Vagina (tissue), 2 donors: ENCODE measurements at regions not wholly inside any gene's neighbourhood (a gene's known extent, or its start where the extent isn't known, plus 50 kb on each side); places are given as distances from the start of the nearest gene placed in this dataset.

Experiments used
- DNase-seq, 2 donors: peaks; one replicate each; pipeline ENCODE4 v3.0.0-alpha.2; 2017; ENCODE audit errors: extremely low spot score in 2 of 2
- H3K27ac ChIP-seq: fragments of 200-600 bp; sonication (generic); one replicate; pipeline ENCODE4 v1.5.1; 2019
- H3K27me3 ChIP-seq: fragments of 200-600 bp; sonication (generic); one replicate; pipeline ENCODE4 v1.5.1; 2019
- H3K36me3 ChIP-seq, 2 donors: fragments of 200-600 bp; sonication (generic); one replicate each; pipeline ENCODE4 v1.5.1; 2017 to 2019
- H3K4me1 ChIP-seq: fragments of 200-600 bp; sonication (generic); one replicate; pipeline ENCODE4 v1.5.1; 2019
- H3K4me3 ChIP-seq, 2 donors: fragments of 200-600 bp; sonication (generic); 1 replicate in 1 of 2; 2 replicates in 1 of 2; pipeline ENCODE4 v1.5.1; 2016 to 2019
- H3K9me3 ChIP-seq: fragments of 200-600 bp; sonication (generic); one replicate; pipeline ENCODE4 v1.5.1; 2019
- POLR2A ChIP-seq, 2 donors: fragments of 450-650 bp; IDR thresholded peaks; one replicate each; pipeline ENCODE4 v1.6.1; 2017; ENCODE audit warnings: antibody characterized with exemption in 2 of 2, mild to moderate bottlenecking in 2 of 2, moderate library complexity in 2 of 2
- POLR2AphosphoS5 ChIP-seq, 2 donors: sonication (generic); formaldehyde crosslinking; IDR thresholded peaks; one replicate each; pipeline ENCODE4 v1.9.0; 2017; ENCODE audit warnings: antibody characterized with exemption in 2 of 2, mild to moderate bottlenecking in 2 of 2, low read depth in 1 of 2; ENCODE audit not compliant: insufficient read depth in 1 of 2
- intact Hi-C: fragments of 100-400 bp; cut with DNase I; formaldehyde crosslinking; loops from one replicate; pipeline ENCODE4 v1.15.1; 2023
- TF ChIP-seq, protein P1 (sequence below), 3 experiments: fragments of 450-650 bp in 2 of 3; fragments of 200-600 bp in 1 of 3; sonication (generic) in 1 of 3; IDR thresholded peaks; one replicate each; pipeline ENCODE4 v1.5.1; 2017 to 2019; ENCODE audit warnings: antibody characterized with exemption in 3 of 3, mild to moderate bottlenecking in 2 of 3, moderate library complexity in 2 of 3

DNA sequence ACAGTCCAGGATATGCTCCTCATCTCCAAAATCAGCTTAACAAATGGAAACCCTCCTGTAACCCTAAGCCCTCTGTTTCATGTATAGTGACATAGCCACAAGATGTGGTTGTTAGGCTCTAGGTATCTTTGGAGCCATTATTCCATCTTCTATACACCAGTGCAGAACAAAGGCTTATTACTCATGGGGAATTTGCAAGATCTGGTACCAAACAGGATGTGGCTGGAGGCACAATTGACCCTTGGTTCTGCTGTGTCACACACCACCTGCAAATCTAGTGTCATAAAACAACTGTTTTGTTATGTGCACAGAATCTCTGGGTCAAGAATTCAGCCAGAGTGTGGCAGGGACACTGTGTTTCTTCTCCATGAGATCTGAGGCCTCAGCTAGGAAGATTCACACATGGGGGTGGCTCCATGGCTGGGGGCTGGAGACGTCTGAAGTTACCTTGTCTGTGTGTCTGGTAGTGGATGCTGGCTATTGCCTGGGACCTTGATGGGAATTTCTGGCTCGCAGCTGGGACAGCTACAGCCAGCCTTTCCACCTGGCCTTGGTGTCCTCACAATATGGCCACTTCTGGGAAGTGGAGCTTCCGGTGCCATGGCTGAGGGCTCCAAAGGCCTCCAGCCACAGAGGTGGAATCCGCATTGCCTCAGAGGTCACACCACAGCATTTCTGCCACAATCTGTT is 369.9 kb downstream of the CDH26 start:
- Histone ChIP-seq H3K27me3 (no peaks in the 10 kb centered on the region), H3K9me3 (no peaks in the 10 kb centered on the region), H3K4me3 (no peak overlapping the region), H3K27ac (no peak overlapping the region), H3K4me1 (no peaks in the 10 kb centered on the region), H3K36me3 (no peaks in the 10 kb centered on the region)
- no peak for TF ChIP-seq POLR2A (IDR thresholded peaks at IDR 0.05)
- TF ChIP-seq, protein P1, sequence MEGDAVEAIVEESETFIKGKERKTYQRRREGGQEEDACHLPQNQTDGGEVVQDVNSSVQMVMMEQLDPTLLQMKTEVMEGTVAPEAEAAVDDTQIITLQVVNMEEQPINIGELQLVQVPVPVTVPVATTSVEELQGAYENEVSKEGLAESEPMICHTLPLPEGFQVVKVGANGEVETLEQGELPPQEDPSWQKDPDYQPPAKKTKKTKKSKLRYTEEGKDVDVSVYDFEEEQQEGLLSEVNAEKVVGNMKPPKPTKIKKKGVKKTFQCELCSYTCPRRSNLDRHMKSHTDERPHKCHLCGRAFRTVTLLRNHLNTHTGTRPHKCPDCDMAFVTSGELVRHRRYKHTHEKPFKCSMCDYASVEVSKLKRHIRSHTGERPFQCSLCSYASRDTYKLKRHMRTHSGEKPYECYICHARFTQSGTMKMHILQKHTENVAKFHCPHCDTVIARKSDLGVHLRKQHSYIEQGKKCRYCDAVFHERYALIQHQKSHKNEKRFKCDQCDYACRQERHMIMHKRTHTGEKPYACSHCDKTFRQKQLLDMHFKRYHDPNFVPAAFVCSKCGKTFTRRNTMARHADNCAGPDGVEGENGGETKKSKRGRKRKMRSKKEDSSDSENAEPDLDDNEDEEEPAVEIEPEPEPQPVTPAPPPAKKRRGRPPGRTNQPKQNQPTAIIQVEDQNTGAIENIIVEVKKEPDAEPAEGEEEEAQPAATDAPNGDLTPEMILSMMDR (IDR thresholded peaks at IDR 0.05) = no peak
- no peak for TF ChIP-seq POLR2AphosphoS5 (IDR thresholded peaks at IDR 0.05; ENCODE audit: insufficient read depth in 1 of 2, low read depth in 1 of 2)
- intact Hi-C loops = no loop called here
- no peak for DNase-seq

DNA sequence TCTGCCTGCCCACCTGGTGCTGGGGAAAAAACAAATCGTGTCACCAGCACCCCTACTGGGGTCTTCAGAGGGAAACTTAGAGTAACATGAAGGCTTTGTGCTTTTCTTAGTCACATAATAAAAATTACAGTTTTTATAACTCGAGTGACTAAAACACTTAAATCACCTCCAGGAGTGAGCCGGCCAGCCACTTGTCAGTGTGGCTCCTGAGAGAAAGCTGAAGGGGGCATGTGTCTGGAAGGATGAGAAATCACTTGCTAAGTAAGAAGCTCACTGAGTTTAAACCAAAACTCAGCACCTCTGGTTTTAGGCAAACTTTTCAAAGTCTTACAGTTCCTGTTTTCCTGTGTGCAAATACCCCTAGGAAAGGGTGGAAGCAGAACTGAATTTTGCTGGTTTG is 372.2 kb downstream of the CDH26 start:
- intact Hi-C loops = no loop called here
- no peak for DNase-seq
- TF ChIP-seq POLR2AphosphoS5 (IDR thresholded peaks at IDR 0.05; ENCODE audit: insufficient read depth in 1 of 2, low read depth in 1 of 2) (no peak), POLR2A (IDR thresholded peaks at IDR 0.05) (no peak)
- TF ChIP-seq, protein P1 (IDR thresholded peaks at IDR 0.05) = no peak
- Histone ChIP-seq H3K4me3 (no peak overlapping the region), H3K36me3 (no peaks in the 10 kb centered on the region), H3K9me3 (no peaks in the 10 kb centered on the region), H3K4me1 (no peaks in the 10 kb centered on the region), H3K27me3 (no peaks in the 10 kb centered on the region), H3K27ac (no peak overlapping the region)

DNA sequence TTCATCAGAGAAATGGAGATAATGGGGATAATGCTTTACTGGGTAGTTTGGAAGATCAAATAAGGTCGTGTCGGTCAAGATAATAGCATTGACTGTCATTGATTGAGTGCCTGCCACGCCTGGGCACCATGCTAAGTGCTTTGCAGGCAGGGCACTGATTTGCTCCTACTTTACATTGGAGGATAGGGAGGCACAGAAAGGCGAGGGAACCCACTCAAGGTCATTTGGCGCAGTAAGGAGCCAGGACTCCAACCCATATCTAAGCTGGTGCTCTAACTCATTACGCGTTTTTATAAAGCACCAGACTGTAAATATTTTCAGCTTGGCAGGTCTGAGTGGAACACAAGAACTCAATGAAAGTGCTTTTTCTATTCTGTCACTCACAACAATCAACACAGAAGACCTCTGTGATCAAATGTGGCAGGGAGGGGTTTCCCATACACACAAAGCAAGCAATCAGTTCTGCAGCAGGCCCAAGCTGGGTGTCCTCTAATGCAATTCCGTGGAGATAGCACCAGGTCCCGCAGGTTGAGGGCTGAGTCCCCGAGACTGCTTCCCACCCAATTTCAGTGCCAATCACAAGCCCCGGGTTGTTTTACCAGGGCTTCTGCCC is 373.6 kb downstream of the CDH26 start:
- Histone ChIP-seq H3K4me3 (no peak overlapping the region), H3K4me1 (no peaks in the 10 kb centered on the region), H3K27ac (no peak overlapping the region), H3K27me3 (no peaks in the 10 kb centered on the region), H3K36me3 (no peaks in the 10 kb centered on the region), H3K9me3 (no peaks in the 10 kb centered on the region)
- DNase-seq = no peak
- no peak for TF ChIP-seq POLR2A (IDR thresholded peaks at IDR 0.05)
- TF ChIP-seq, protein P1 (IDR thresholded peaks at IDR 0.05) = no peak
- no peak for TF ChIP-seq POLR2AphosphoS5 (IDR thresholded peaks at IDR 0.05; ENCODE audit: insufficient read depth in 1 of 2, low read depth in 1 of 2)
- intact Hi-C loops = no loop called here

DNA sequence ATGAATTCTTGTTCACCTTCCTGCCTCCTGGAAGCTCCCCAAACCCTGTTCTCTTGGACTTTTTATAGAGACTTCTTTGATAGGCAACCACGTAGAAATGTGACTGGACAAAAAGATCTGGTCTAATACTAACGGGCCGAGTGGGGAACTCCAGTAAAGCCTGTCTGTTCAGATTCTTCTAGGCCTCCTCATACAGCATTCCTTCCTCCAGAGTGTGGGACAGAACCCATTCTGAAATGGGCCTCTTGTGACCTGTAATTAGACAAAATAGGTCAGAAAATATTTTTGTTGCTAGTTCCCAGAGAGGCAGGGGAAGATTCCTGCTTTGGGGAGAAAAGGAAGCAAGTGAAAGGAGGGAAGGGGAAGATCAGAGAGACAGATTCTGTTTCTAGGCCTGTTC is 374.3 kb downstream of the CDH26 start:
- no peaks in the 10 kb centered on the region for H3K9me3 ChIP-seq
- intact Hi-C loops = no loop called here
- TF ChIP-seq POLR2AphosphoS5 (IDR thresholded peaks at IDR 0.05; ENCODE audit: insufficient read depth in 1 of 2, low read depth in 1 of 2) (no peak), POLR2A (IDR thresholded peaks at IDR 0.05) (no peak)
- TF ChIP-seq, protein P1 (IDR thresholded peaks at IDR 0.05) = no peak
- H3K4me1 ChIP-seq = no peaks in the 10 kb centered on the region
- H3K36me3 ChIP-seq = no peaks in the 10 kb centered on the region
- DNase-seq = no peak
- H3K4me3 ChIP-seq = no peak overlapping the region
- no peak overlapping the region for H3K27ac ChIP-seq
- no peaks in the 10 kb centered on the region for H3K27me3 ChIP-seq

DNA sequence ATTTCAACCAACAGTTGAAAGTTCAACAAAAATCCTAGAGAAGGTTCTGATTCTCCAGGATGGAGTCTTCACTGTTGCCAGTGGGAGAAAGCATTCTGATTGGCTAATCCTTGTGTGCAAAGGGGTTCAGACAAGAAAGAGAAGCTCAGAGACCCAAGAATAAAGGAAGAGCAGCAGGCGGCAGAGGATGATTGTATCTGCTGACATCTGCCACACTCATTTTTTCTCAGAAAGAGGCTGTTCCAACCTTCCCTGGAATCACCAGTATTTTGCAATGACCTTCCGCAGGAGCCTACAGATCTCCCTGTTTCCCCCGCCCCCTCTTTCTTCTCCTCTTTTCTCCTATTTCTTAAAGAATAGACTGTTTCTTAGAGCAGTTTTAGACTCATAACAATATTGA is 376.7 kb downstream of the CDH26 start:
- TF ChIP-seq, protein P1 (IDR thresholded peaks at IDR 0.05) = no peak
- TF ChIP-seq POLR2AphosphoS5 (IDR thresholded peaks at IDR 0.05; ENCODE audit: insufficient read depth in 1 of 2, low read depth in 1 of 2) (no peak), POLR2A (IDR thresholded peaks at IDR 0.05) (no peak)
- H3K4me1 ChIP-seq = no peaks in the 10 kb centered on the region
- no peak for DNase-seq
- intact Hi-C loops = no loop called here
- no peak overlapping the region for H3K4me3 ChIP-seq
- H3K27ac ChIP-seq = no peak overlapping the region
- H3K36me3 ChIP-seq = no peaks in the 10 kb centered on the region
- H3K27me3 ChIP-seq = no peaks in the 10 kb centered on the region
- no peaks in the 10 kb centered on the region for H3K9me3 ChIP-seq
